Esophagus muscularis mucosa (tissue), 4 donors: ENCODE measurements at regions not wholly inside any gene's neighbourhood (a gene's known extent, or its start where the extent isn't known, plus 50 kb on each side); places are given as distances from the start of the nearest gene placed in this dataset.

ENCODE experiments used
- DNase-seq: peaks from one replicate; pipeline ENCODE4 v3.0.0-alpha.2; 2017; ENCODE audit errors: extremely low spot score
- H3K27ac ChIP-seq, 4 donors: fragments of 200-600 bp; sonication (generic); replicated peaks in 1 of 4; 1 replicate in 3 of 4; 2 replicates in 1 of 4; pipeline ENCODE4 v1.5.1; 2016 to 2019; ENCODE audit warnings: mild to moderate bottlenecking in 1 of 4
- H3K27me3 ChIP-seq, 4 donors: fragments of 200-600 bp; sonication (generic); one replicate each; pipeline versions ENCODE4 v1.5.1 to v1.6.0; 2016 to 2019
- H3K36me3 ChIP-seq, 4 donors: fragments of 200-600 bp; sonication (generic); one replicate each; pipeline ENCODE4 v1.5.1; 2016 to 2019
- H3K4me1 ChIP-seq, 4 donors: fragments of 200-600 bp; sonication (generic); one replicate each; pipeline ENCODE4 v1.5.1; 2016 to 2019
- H3K4me3 ChIP-seq, 4 donors: fragments of 200-600 bp; sonication (generic); 1 replicate in 2 of 4; 2 replicates in 2 of 4; pipeline ENCODE4 v1.5.1; 2016 to 2019; ENCODE audit warnings: mild to moderate bottlenecking in 4 of 4, moderate library complexity in 1 of 4
- H3K9me3 ChIP-seq, 4 donors: fragments of 200-600 bp; sonication (generic); 1 replicate in 3 of 4; 2 replicates in 1 of 4; pipeline ENCODE4 v1.5.1; 2016 to 2019
- CTCF ChIP-seq, 3 experiments: fragments of 200-600 bp in 2 of 3; fragments of 450-650 bp in 1 of 3; sonication (generic) in 2 of 3; IDR thresholded peaks; one replicate each; pipeline ENCODE4 v1.5.1; 2017 to 2019; ENCODE audit warnings: antibody characterized with exemption in 3 of 3, mild to moderate bottlenecking in 2 of 3, moderate library complexity in 1 of 3
- EP300 ChIP-seq: sonication (generic); formaldehyde crosslinking; IDR thresholded peaks from one replicate; pipeline ENCODE4 v1.6.1; 2017; ENCODE audit warnings: antibody characterized with exemption
- POLR2A ChIP-seq: fragments of 450-650 bp; IDR thresholded peaks from one replicate; pipeline ENCODE4 v1.6.1; 2017; ENCODE audit warnings: antibody characterized with exemption, moderate library complexity, mild to moderate bottlenecking, low read depth
- POLR2AphosphoS5 ChIP-seq, 2 donors: sonication (generic); formaldehyde crosslinking; IDR thresholded peaks; one replicate each; pipeline ENCODE4 v1.6.1; 2017; ENCODE audit warnings: antibody characterized with exemption in 2 of 2
- WGBS: methylation state at CpG from one replicate; pipeline ENCODE4 v1.1.5; 2018; 5-methylcytosine and 5-hydroxymethylcytosine counted together
- intact Hi-C: fragments of 100-400 bp; cut with DNase I; formaldehyde crosslinking; loops from one replicate; pipeline ENCODE4 v1.15.1; 2023

GRCh38 chr4:79049840-79050540 lies 110.8 kb upstream of the PAQR3 start:
- Histone ChIP-seq H3K27me3 (no peaks in the 10 kb centered on the region), H3K4me3 (no peak overlapping the region), H3K4me1 (peaks cover 7 to 57% (median 41%) of the 10 kb centered on the region in 4 donors), H3K27ac (peak overlapping the region in 3 of 4 donors; percentile 0 to 15 (median 2)), H3K36me3 (no peaks in the 10 kb centered on the region), H3K9me3 (no peaks in the 10 kb centered on the region)
- intact Hi-C loops = no loop called here
- TF ChIP-seq CTCF (IDR thresholded peaks at IDR 0.05) (no peak), POLR2A (no peak), POLR2AphosphoS5 (IDR thresholded peaks at IDR 0.05) (no peak), EP300 (no peak)
- WGBS = 91% methylated on average over 27 of the region's 27 CpGs
- DNase-seq = no peak

GRCh38 chr4:79048878-79049277 lies 109.6 kb upstream of the PAQR3 start:
- Histone ChIP-seq H3K36me3 (no peaks in the 10 kb centered on the region), H3K27ac (peak overlapping the region in 3 of 4 donors; percentile 2 to 20 (median 12)), H3K4me1 (peaks cover 7 to 57% (median 43%) of the 10 kb centered on the region in 4 donors), H3K27me3 (no peaks in the 10 kb centered on the region), H3K4me3 (no peak overlapping the region), H3K9me3 (no peaks in the 10 kb centered on the region)
- intact Hi-C loops = no loop called here
- DNase-seq = no peak
- TF ChIP-seq POLR2AphosphoS5 (IDR thresholded peaks at IDR 0.05) = no peak
- TF ChIP-seq POLR2A = no peak
- TF ChIP-seq CTCF (IDR thresholded peaks at IDR 0.05) = no peak
- no peak for TF ChIP-seq EP300
- WGBS = 47% methylated on average over 4 of the region's 4 CpGs

GRCh38 chr4:79047316-79047715 lies 108.1 kb upstream of the PAQR3 start:
- Histone ChIP-seq H3K36me3 (no peaks in the 10 kb centered on the region), H3K9me3 (no peaks in the 10 kb centered on the region), H3K27me3 (no peaks in the 10 kb centered on the region), H3K27ac (peak overlapping the region in 1 of 4 donors; percentile 66), H3K4me3 (no peak overlapping the region), H3K4me1 (peaks cover 7 to 66% (median 52%) of the 10 kb centered on the region in 4 donors)
- DNase-seq = no peak
- WGBS = 94% methylated on average over 1 of the region's 1 CpG
- intact Hi-C loops = no loop called here
- TF ChIP-seq CTCF (IDR thresholded peaks at IDR 0.05) (no peak), EP300 (no peak), POLR2AphosphoS5 (IDR thresholded peaks at IDR 0.05) (no peak), POLR2A (no peak)

- Histone ChIP-seq H3K4me1 (peaks cover 7 to 64% (median 50%) of the 10 kb centered on the region in 4 donors), H3K36me3 (no peaks in the 10 kb centered on the region), H3K27ac (peak overlapping the region; percentile 49 to 68 (median 66)), H3K27me3 (no peaks in the 10 kb centered on the region), H3K9me3 (no peaks in the 10 kb centered on the region), H3K4me3 (no peak overlapping the region)
- 41% methylated on average over 4 of the region's 4 CpGs for WGBS
- DNase-seq = no peak
- intact Hi-C loops = no loop called here
- TF ChIP-seq POLR2AphosphoS5 (IDR thresholded peaks at IDR 0.05) (peak; percentile 34 to 53), EP300 (no peak)
Measured at GRCh38 chr4:79046016-79046592, 106.9 kb upstream of the PAQR3 start.

GRCh38 chr4:79044141-79044659 lies 105.0 kb upstream of the PAQR3 start:
- intact Hi-C loops = no loop called here
- TF ChIP-seq POLR2A (no peak), CTCF (IDR thresholded peaks at IDR 0.05) (no peak), POLR2AphosphoS5 (IDR thresholded peaks at IDR 0.05) (no peak)
- 86% methylated on average over 2 of the region's 2 CpGs for WGBS
- Histone ChIP-seq H3K27ac (no peak overlapping the region), H3K4me1 (peaks cover 7 to 64% (median 42%) of the 10 kb centered on the region in 4 donors), H3K4me3 (no peak overlapping the region), H3K9me3 (no peaks in the 10 kb centered on the region), H3K36me3 (no peaks in the 10 kb centered on the region), H3K27me3 (no peaks in the 10 kb centered on the region)
- no peak for DNase-seq
